Stimulated activated CD8-positive, alpha-beta memory T cell treated with anti-CD3 and anti-CD28 coated beads, Interleukin-12 subunit alpha, Interleukin-12 subunit beta, amount 100 ng/mL, for 24 hours (primary cell): ENCODE measurements at regions not wholly inside any gene's neighbourhood (a gene's known extent, or its start where the extent isn't known, plus 50 kb on each side); places are given as distances from the start of the nearest gene placed in this dataset.

Source experiments
- DNase-seq: peaks from one replicate; pipeline ENCODE4 v3.0.0-alpha.2; 2020; ENCODE audit errors: extremely low read depth

GRCh38 chr6:105991561-105992314 is 94.4 kb upstream of the PRDM1 start:
- no peak for DNase-seq

- DNase-seq, result no peak
Measured at GRCh38 chr6:105990151-105990550, 96.0 kb upstream of the PRDM1 start.

- no peak for DNase-seq
Measured at GRCh38 chr6:105988812-105989577, 97.1 kb upstream of the PRDM1 start.

- DNase-seq, result no peak
Measured at GRCh38 chr6:105988321-105988720, 97.8 kb upstream of the PRDM1 start.

- no peak for DNase-seq
Measured at GRCh38 chr6:105987516-105987915, 98.6 kb upstream of the PRDM1 start.

- DNase-seq, result no peak
Measured at GRCh38 chr6:105986998-105987397, 99.1 kb upstream of the PRDM1 start.

GRCh38 chr6:105985816-105986632 is 100.1 kb upstream of the PRDM1 start:
- DNase-seq, result no peak

GRCh38 chr6:105985098-105985815 is 100.9 kb upstream of the PRDM1 start:
- no peak for DNase-seq

GRCh38 chr6:105983763-105984162 is 102.4 kb upstream of the PRDM1 start:
- DNase-seq, result no peak

GRCh38 chr6:105982761-105983540 is 103.2 kb upstream of the PRDM1 start:
- no peak for DNase-seq

- no peak for DNase-seq
Measured at GRCh38 chr6:105981888-105982358, 104.2 kb upstream of the PRDM1 start.

- no peak for DNase-seq
Measured at GRCh38 chr6:105981002-105981887, 104.9 kb upstream of the PRDM1 start.

GRCh38 chr6:105978974-105979373 is 107.2 kb upstream of the PRDM1 start:
- no peak for DNase-seq

- no peak for DNase-seq
Measured at GRCh38 chr6:105977934-105978504, 108.1 kb upstream of the PRDM1 start.

GRCh38 chr6:105974986-105975385 is 111.2 kb upstream of the PRDM1 start:
- no peak for DNase-seq

GRCh38 chr6:105972440-105972839 is 113.7 kb upstream of the PRDM1 start:
- DNase-seq, result no peak

GRCh38 chr6:105968603-105969333 is 117.4 kb upstream of the PRDM1 start:
- no peak for DNase-seq

GRCh38 chr6:105967917-105968602 is 118.1 kb upstream of the PRDM1 start:
- no peak for DNase-seq
